Heart left ventricle (tissue), 16 donors: ENCODE measurements at regions not wholly inside any gene's neighbourhood (a gene's known extent, or its start where the extent isn't known, plus 50 kb on each side); places are given as distances from the start of the nearest gene placed in this dataset.
A peak's percentile ranks its signal among the peaks of the same experiment; 100 is the strongest.

Source experiments
- ATAC-seq, 4 donors: fragments of 200-7000 bp; cut with Tn5 transposase; one replicate each; pipeline ENCODE4 v1.9.1; 2020 to 2022; ENCODE audit warnings: moderate library complexity in 4 of 4, mild to moderate bottlenecking in 3 of 4, moderate number of reproducible peaks in 1 of 4
- DNase-seq, 5 donors: peaks; one replicate each; pipeline ENCODE4 v3.0.0-alpha.2; 2020
- H3K27ac ChIP-seq, 12 donors: fragments of 200-600 bp; sonication (generic) in 4 of 12; one replicate each; pipeline versions ENCODE4 v1.5.0 to v1.8.0; 2016 to 2022; ENCODE audit warnings: mild to moderate bottlenecking in 2 of 12
- H3K27me3 ChIP-seq, 9 donors: fragments of 200-600 bp; sonication (generic) in 2 of 9; one replicate each; pipeline versions ENCODE4 v1.5.1 to v1.8.0; 2016 to 2022; ENCODE audit warnings: mild to moderate bottlenecking in 3 of 9
- H3K36me3 ChIP-seq, 9 donors: fragments of 200-600 bp; sonication (generic) in 2 of 9; one replicate each; pipeline versions ENCODE4 v1.5.0 to v1.8.0; 2018 to 2022; ENCODE audit warnings: mild to moderate bottlenecking in 2 of 9
- H3K4me1 ChIP-seq, 12 donors: fragments of 200-600 bp; sonication (generic) in 4 of 12; one replicate each; pipeline versions ENCODE4 v1.5.0 to v1.8.0; 2016 to 2022; ENCODE audit warnings: mild to moderate bottlenecking in 3 of 12
- H3K4me3 ChIP-seq, 12 donors: fragments of 200-600 bp; sonication (generic) in 4 of 12; one replicate each; pipeline versions ENCODE4 v1.5.0 to v1.8.0; 2017 to 2022; ENCODE audit warnings: mild to moderate bottlenecking in 9 of 12, moderate library complexity in 4 of 12
- H3K9me3 ChIP-seq, 12 donors: fragments of 200-600 bp; sonication (generic) in 4 of 12; one replicate each; pipeline versions ENCODE4 v1.5.0 to v1.8.0; 2016 to 2022; ENCODE audit warnings: mild to moderate bottlenecking in 1 of 12
- CTCF ChIP-seq, 12 donors: fragments of 200-600 bp; sonication (generic) in 4 of 12; IDR thresholded peaks; one replicate each; pipeline versions ENCODE4 v1.5.0 to v1.8.0; 2018 to 2022; ENCODE audit warnings: antibody characterized with exemption in 12 of 12, mild to moderate bottlenecking in 5 of 12
- POLR2A ChIP-seq, 2 donors: fragments of 450-650 bp; IDR thresholded peaks; one replicate each; pipeline ENCODE4 v1.6.1; 2017; ENCODE audit warnings: antibody characterized with exemption in 2 of 2, mild to moderate bottlenecking in 2 of 2, moderate library complexity in 2 of 2
- WGBS, 4 donors: extraction: QIAGEN DNeasy Blood & Tissue Kit in 2 of 4; methylation state at CpG; one replicate each; pipeline versions ENCODE4 v1.1.5 to v1.1.7; 2013 to 2018; 5-methylcytosine and 5-hydroxymethylcytosine counted together
- intact Hi-C, 10 donors: fragments of 100-400 bp; cut with DNase I; formaldehyde crosslinking; loops; one replicate each; pipeline versions ENCODE4 v1.11.1 to v1.14.2; 2022
- donor health status: ischemic (EF 13 %, LVEDD 7.1; RV severe dilation, severe dysfunction).
- donor health status: healthy with polysubstance abuse.
- donor health status: DM: no; HTN: yes; CAD: no.
- donor health status: DM: no; HTN: no; CAD: no.
- donor health status: ischemic (EF 25% LVEDD 6.9; RV normal size, moderate dysfunction).
- donor health status: ischemic (EF 25% LVEDD 5.7; RV mildly dilated, moderate dysfunction).
- donor health status: healthy.
- donor health status: DM: yes; HTN: yes; CAD: no.
- donor health status: ischemic (EF 35%, LVEDD 5.7; RV mildly dilated, moderate dysfunction).
- donor health status: nonischemic (EF 11% LVEDD 7.7; RV severe dilation, severe dysfunction).
- donor health status: DM: yes; HTN: yes; CAD: no.
- donor health status: PGD.
- donor health status: ischemic (EF 29% LVEDD 5.4; RV normal size, mild dysfunction).
- donor health status: nonischemic (EF 23%, LVEDD 6.1; RV moderate dilation, normal function).

DNA sequence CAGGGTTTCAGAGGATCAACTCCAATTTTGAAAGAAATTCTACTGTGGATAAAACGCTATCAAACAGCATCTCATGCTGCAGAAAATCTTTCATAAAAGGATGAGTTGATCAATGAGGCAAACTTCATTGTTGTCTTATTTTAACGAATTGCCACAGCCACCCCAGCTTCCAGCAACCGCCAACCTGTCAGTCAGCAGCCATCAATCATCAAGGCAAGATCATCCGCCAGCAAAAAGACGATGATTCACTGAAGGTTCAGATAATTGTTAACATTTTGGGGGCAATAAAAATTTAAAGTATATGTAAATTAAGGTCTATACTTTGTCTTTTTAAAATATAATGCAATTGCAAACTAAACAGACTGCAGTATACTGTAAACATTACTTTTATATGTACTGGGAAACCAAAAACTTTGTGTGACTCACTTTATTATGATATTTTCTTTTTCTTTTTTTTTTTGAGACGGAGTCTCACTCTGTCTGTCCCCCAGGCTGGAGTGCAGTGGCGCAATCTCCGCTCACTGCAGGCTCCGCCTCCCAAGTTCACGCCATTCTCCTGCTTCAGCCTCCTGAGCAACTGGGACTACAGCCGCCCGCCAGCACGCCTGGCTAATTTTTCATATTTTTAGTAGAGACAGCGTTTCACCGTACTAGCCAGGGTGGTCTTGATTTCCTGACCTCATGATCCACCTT lies 155.3 kb upstream of the SYN3 start:
- Histone ChIP-seq H3K4me1 (peaks cover 0 to 6% (median 0%) of the 10 kb centered on the region in 12 donors), H3K27me3 (peaks cover 0 to 5% (median 0%) of the 10 kb centered on the region in 9 donors), H3K4me3 (no peak overlapping the region), H3K36me3 (no peaks in the 10 kb centered on the region), H3K27ac (no peak overlapping the region), H3K9me3 (no peaks in the 10 kb centered on the region)
- TF ChIP-seq POLR2A (IDR thresholded peaks at IDR 0.05) (no peak), CTCF (IDR thresholded peaks at IDR 0.05) (no peak)
- ATAC-seq (no peak), DNase-seq (no peak)
- intact Hi-C loops: no loop called here
- WGBS, 4 donors: 90 to 93% (median 90%) methylated on average over 15 of the region's 15 CpGs

GRCh38 chr22:33209930-33210784 lies 152.0 kb upstream of the SYN3 start:
- DNase-seq (no peak), ATAC-seq (peak in 3 of 4 donors; percentile 59 to 80 (median 78))

GRCh38 chr22:33204408-33204807 lies 146.2 kb upstream of the SYN3 start:
- WGBS, 4 donors: 6 to 10% (median 6%) methylated on average over 1 of the region's 1 CpG
- Histone ChIP-seq H3K4me3 (no peak overlapping the region), H3K27ac (no peak overlapping the region), H3K36me3 (no peaks in the 10 kb centered on the region), H3K4me1 (peaks cover 0 to 3% (median 0%) of the 10 kb centered on the region in 12 donors), H3K9me3 (peaks cover 0 to 2% (median 0%) of the 10 kb centered on the region in 12 donors), H3K27me3 (peaks cover 0 to 12% (median 0%) of the 10 kb centered on the region in 9 donors)
- TF ChIP-seq CTCF (IDR thresholded peaks at IDR 0.05): no peak
- no peak for TF ChIP-seq POLR2A (IDR thresholded peaks at IDR 0.05)
- no peak for ATAC-seq
- DNase-seq: no peak
- intact Hi-C loops: loop anchor here in 6 of 10 donors (5.0 to 10.0 kb wide), 3 partner anchors 182 to 680 kb away; no protein-coding TSS in a partner anchor

More at GRCh38 chr22:33209930-33210784, 152.0 kb upstream of the SYN3 start:
- H3K36me3 ChIP-seq: no peaks in the 10 kb centered on the region
- WGBS, 4 donors: 50 to 61% (median 53%) methylated on average over 15 to 21 of the region's 21 CpGs
- peaks cover 0 to 4% (median 0%) of the 10 kb centered on the region in 9 donors for H3K27me3 ChIP-seq
- intact Hi-C loops: loop anchor here in 3 of 10 donors (5.0 to 10.0 kb wide), 2 partner anchors 193 to 685 kb away; no protein-coding TSS in a partner anchor
- no peak overlapping the region for H3K4me3 ChIP-seq
- no peak overlapping the region for H3K27ac ChIP-seq
- peaks cover 0 to 6% (median 0%) of the 10 kb centered on the region in 12 donors for H3K4me1 ChIP-seq
- TF ChIP-seq CTCF (IDR thresholded peaks at IDR 0.05): peak; percentile 22 to 63 (median 46)
- no peak for TF ChIP-seq POLR2A (IDR thresholded peaks at IDR 0.05)
- H3K9me3 ChIP-seq: no peaks in the 10 kb centered on the region

- 33 to 52% (median 48%) methylated on average over 1 of the region's 1 CpG for WGBS, 4 donors
- H3K36me3 ChIP-seq: no peaks in the 10 kb centered on the region
- no peak overlapping the region for H3K27ac ChIP-seq
- H3K27me3 ChIP-seq: peaks cover 0 to 12% (median 0%) of the 10 kb centered on the region in 9 donors
- no peak overlapping the region for H3K4me3 ChIP-seq
- DNase-seq (no peak), ATAC-seq (no peak)
- intact Hi-C loops: loop anchor here in 7 of 10 donors (2.0 to 10.0 kb wide), 4 partner anchors 180 to 678 kb away; no protein-coding TSS in a partner anchor
- no peak for TF ChIP-seq POLR2A (IDR thresholded peaks at IDR 0.05)
- TF ChIP-seq CTCF (IDR thresholded peaks at IDR 0.05): no peak
- H3K9me3 ChIP-seq: peaks cover 0 to 4% (median 0%) of the 10 kb centered on the region in 12 donors
- peaks cover 0 to 3% (median 0%) of the 10 kb centered on the region in 12 donors for H3K4me1 ChIP-seq
These were observed 144.3 kb upstream of the SYN3 start for GRCh38 chr22:33202455-33202854.
